ENCODE measurements at regions not wholly inside any gene's neighbourhood (a gene's known extent, or its start where the extent isn't known, plus 50 kb on each side); places are given as distances from the start of the nearest gene placed in this dataset.

- TF ChIP-seq ZNF462 (CRISPR knock-in tag; IDR thresholded peaks at IDR 0.05) (no peak), JUNB (IDR thresholded peaks at IDR 0.05; ENCODE audit: unreplicated experiment) (no peak), REST (IDR thresholded peaks at IDR 0.05; ENCODE audit: unreplicated experiment) (no peak), POLR2AphosphoS5 (IDR thresholded peaks at IDR 0.05; ENCODE audit: low read depth) (no peak), STAT1 (IDR thresholded peaks at IDR 0.05; ENCODE audit: unreplicated experiment) (no peak), CREB1 (CRISPR knock-in tag; IDR thresholded peaks at IDR 0.05; ENCODE audit: low read depth) (no peak)
Observed at GRCh38 chr3:30370681-30371271, 235.6 kb upstream of the TGFBR2 start (continued).

Data from GM23338 (cell line).